Adrenal gland (tissue), 5 donors: ENCODE measurements at regions not wholly inside any gene's neighbourhood (a gene's known extent, or its start where the extent isn't known, plus 50 kb on each side); places are given as distances from the start of the nearest gene placed in this dataset.

Experiments used
- CTCF ChIP-seq, 6 experiments: fragments of 450-650 bp in 4 of 6; fragments of 200-600 bp in 2 of 6; sonication (generic) in 1 of 6; IDR thresholded peaks; 1 replicate in 5 of 6; 2 replicates in 1 of 6; pipeline versions ENCODE4 v1.5.1 to v1.8.0; 2016 to 2021; ENCODE audit warnings: antibody characterized with exemption in 6 of 6, mild to moderate bottlenecking in 2 of 6, moderate library complexity in 1 of 6
- POLR2A ChIP-seq, 2 donors: fragments of 450-650 bp; IDR thresholded peaks; one replicate each; pipeline ENCODE4 v1.6.1; 2017; ENCODE audit warnings: antibody characterized with exemption in 2 of 2, mild to moderate bottlenecking in 2 of 2, moderate library complexity in 1 of 2
- donor health status: DM: no; HTN: no; CAD: no.

DNA sequence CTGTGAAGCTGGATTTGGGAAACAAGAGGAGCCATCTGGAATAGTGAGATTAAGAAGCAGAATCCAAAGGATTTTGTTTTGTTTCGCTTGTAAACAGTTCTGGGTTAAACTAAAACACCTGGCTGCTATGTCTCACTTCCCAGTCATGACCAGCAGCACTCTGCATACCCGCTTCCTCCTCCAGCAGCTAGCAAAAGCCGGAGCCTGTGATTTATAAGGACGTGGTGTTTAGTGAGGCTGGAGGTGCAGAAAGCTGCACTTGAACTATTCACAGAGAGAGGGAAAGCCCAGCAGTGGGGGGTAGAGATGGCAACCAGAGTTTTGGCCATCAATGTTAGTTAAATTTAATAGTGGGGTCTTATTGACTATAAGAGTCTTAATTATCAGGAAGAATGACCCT is 240.2 kb downstream of the AJAP1 start:
- no peak for TF ChIP-seq CTCF (IDR thresholded peaks at IDR 0.05)
- TF ChIP-seq POLR2A (IDR thresholded peaks at IDR 0.05): no peak
